Nephron (organoid): ENCODE measurements at regions not wholly inside any gene's neighbourhood (a gene's known extent, or its start where the extent isn't known, plus 50 kb on each side); places are given as distances from the start of the nearest gene placed in this dataset.
"Not testable (repeated sequence)": the region's sequence is repeated elsewhere in the genome, so short reads cannot be mapped to it uniquely, and the experiment has no call there.

ENCODE experiments used
- H3K27ac Mint-ChIP-seq, 3 experiments: 2 replicates each; pipeline ENCODE4 v1.8.0; 2020; ENCODE audit warnings: mixed read lengths in 3 of 3, mild to moderate bottlenecking in 2 of 3, moderate library complexity in 1 of 3
- H3K27me3 Mint-ChIP-seq: 2 replicates; pipeline ENCODE4 v1.8.0; 2021; ENCODE audit warnings: low read depth, mild to moderate bottlenecking, moderate library complexity, mixed read lengths
- H3K36me3 Mint-ChIP-seq: 2 replicates; pipeline ENCODE4 v1.8.0; 2020; ENCODE audit warnings: low read depth, mixed read lengths
- H3K4me1 Mint-ChIP-seq: 2 replicates; pipeline ENCODE4 v1.8.0; 2020; ENCODE audit warnings: mixed read lengths
- H3K4me3 Mint-ChIP-seq, 3 experiments: 2 replicates each; pipeline ENCODE4 v1.8.0; 2020; ENCODE audit warnings: mild to moderate bottlenecking in 3 of 3, mixed read lengths in 3 of 3, moderate library complexity in 2 of 3
- H3K9me3 Mint-ChIP-seq: 2 replicates; pipeline ENCODE4 v1.8.0; 2020; ENCODE audit warnings: mixed read lengths
- TF ChIP-seq, protein P1 (sequence below), 3 experiments: fragments of 200-600 bp; sonication (generic); IDR thresholded peaks; one replicate each; pipeline ENCODE4 v1.5.0; 2021; ENCODE audit warnings: antibody characterized with exemption in 3 of 3; ENCODE audit not compliant: unreplicated experiment in 3 of 3

- H3K9me3 Mint-ChIP-seq: peaks cover 6% of the 10 kb centered on the region
- peak overlapping the region in 1 of 3 experiments; percentile 25 for H3K27ac Mint-ChIP-seq
- peaks cover 21% of the 10 kb centered on the region for H3K4me1 Mint-ChIP-seq
- H3K27me3 Mint-ChIP-seq: peaks cover 9% of the 10 kb centered on the region
- H3K4me3 Mint-ChIP-seq: no peak overlapping the region
- H3K36me3 Mint-ChIP-seq: no peaks in the 10 kb centered on the region
- TF ChIP-seq, protein P1, sequence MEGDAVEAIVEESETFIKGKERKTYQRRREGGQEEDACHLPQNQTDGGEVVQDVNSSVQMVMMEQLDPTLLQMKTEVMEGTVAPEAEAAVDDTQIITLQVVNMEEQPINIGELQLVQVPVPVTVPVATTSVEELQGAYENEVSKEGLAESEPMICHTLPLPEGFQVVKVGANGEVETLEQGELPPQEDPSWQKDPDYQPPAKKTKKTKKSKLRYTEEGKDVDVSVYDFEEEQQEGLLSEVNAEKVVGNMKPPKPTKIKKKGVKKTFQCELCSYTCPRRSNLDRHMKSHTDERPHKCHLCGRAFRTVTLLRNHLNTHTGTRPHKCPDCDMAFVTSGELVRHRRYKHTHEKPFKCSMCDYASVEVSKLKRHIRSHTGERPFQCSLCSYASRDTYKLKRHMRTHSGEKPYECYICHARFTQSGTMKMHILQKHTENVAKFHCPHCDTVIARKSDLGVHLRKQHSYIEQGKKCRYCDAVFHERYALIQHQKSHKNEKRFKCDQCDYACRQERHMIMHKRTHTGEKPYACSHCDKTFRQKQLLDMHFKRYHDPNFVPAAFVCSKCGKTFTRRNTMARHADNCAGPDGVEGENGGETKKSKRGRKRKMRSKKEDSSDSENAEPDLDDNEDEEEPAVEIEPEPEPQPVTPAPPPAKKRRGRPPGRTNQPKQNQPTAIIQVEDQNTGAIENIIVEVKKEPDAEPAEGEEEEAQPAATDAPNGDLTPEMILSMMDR (IDR thresholded peaks at IDR 0.05; ENCODE audit: unreplicated experiment in 3 of 3): no peak
These were observed 240.4 kb upstream of the SULF2 start for GRCh38 chr20:48025661-48026060.

GRCh38 chr20:48025051-48025515 lies 239.8 kb upstream of the SULF2 start:
- Mint-ChIP-seq H3K4me3 (no peak overlapping the region), H3K27me3 (peaks cover 9% of the 10 kb centered on the region), H3K4me1 (peaks cover 21% of the 10 kb centered on the region), H3K9me3 (peaks cover 6% of the 10 kb centered on the region), H3K36me3 (no peaks in the 10 kb centered on the region), H3K27ac (peak overlapping the region; percentile 13 to 56 (median 54))
- TF ChIP-seq, protein P1 (IDR thresholded peaks at IDR 0.05; ENCODE audit: unreplicated experiment in 3 of 3): no peak

DNA sequence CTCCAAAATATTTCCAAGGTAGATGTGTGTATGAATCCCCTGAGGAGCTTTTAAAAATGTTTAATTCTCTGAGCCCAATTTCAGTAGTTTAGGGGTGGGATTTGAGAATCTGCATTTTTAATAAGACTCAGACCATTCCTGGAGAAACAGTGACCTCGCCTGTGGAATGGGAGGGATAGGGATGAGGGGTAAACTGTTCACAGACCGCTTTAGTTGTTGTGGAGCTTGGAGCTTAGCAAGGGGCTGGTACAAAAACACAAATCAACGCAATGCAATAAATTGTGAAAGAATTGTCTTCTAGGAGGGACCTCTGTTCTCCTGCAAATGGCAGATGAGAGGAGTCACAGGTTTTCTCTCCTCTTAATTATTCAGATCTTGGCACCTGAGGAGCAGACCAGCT lies 239.3 kb upstream of the SULF2 start:
- H3K27me3 Mint-ChIP-seq: peaks cover 9% of the 10 kb centered on the region
- H3K4me1 Mint-ChIP-seq: peaks cover 21% of the 10 kb centered on the region
- H3K27ac Mint-ChIP-seq: peak overlapping the region in 2 of 3 experiments; percentile 13 to 54
- peaks cover 6% of the 10 kb centered on the region for H3K9me3 Mint-ChIP-seq
- TF ChIP-seq, protein P1 (IDR thresholded peaks at IDR 0.05; ENCODE audit: unreplicated experiment in 3 of 3): no peak
- no peak overlapping the region for H3K4me3 Mint-ChIP-seq
- H3K36me3 Mint-ChIP-seq: no peaks in the 10 kb centered on the region

DNA sequence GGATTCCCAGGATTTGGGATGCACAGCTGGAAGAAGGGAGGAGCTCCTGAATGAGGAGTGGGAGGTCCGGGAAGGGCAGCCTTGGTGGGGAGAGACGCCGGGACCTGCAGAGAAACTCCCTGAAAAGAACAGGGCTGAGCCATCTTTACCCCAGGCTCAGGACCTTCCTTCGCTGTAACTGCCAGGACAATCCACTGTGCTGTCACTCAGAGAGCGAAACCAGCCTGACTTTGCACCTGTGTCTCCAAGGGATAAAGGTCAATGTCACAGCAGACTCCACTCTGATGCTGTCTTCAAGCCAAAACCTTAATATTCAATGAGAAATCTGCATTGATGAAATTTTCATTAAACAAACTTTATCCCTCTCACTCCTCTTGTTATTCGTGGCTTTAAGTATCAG lies 235.4 kb upstream of the SULF2 start:
- not testable (repeated sequence) for H3K27ac Mint-ChIP-seq, H3K27me3 Mint-ChIP-seq, H3K36me3 Mint-ChIP-seq, H3K9me3 Mint-ChIP-seq, H3K4me3 Mint-ChIP-seq
- peaks cover 35% of the 10 kb centered on the region for H3K4me1 Mint-ChIP-seq

- Mint-ChIP-seq H3K27ac (no peak overlapping the region), H3K27me3 (peaks cover 8% of the 10 kb centered on the region), H3K36me3 (no peaks in the 10 kb centered on the region), H3K9me3 (peaks cover 9% of the 10 kb centered on the region), H3K4me3 (no peak overlapping the region), H3K4me1 (peaks cover 39% of the 10 kb centered on the region)
- TF ChIP-seq, protein P1 (IDR thresholded peaks at IDR 0.05; ENCODE audit: unreplicated experiment in 3 of 3): no peak
These were observed 234.7 kb upstream of the SULF2 start for GRCh38 chr20:48019940-48020339.

DNA sequence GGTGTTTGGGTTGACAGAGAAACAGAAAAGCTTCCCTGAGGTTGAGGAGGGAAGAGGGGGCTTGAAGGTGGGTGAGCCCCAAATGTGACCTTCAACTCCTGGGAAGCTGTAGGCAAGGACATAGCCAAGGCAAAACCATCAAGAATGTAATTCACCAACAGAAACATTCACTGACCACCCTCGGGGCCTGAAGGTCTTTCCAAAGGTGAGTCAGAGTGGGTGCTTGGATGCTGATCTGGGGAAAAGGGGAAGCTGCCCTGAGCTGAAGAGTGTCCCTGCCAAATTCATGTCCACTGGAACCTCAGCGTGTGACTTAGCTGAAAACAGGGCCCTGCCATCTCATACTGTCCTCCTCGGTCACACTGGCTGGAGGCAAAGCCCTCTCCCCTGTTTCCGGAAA lies 234.2 kb upstream of the SULF2 start:
- H3K36me3 Mint-ChIP-seq: no peaks in the 10 kb centered on the region
- H3K27ac Mint-ChIP-seq: no peak overlapping the region
- TF ChIP-seq, protein P1 (IDR thresholded peaks at IDR 0.05; ENCODE audit: unreplicated experiment in 3 of 3): no peak
- H3K9me3 Mint-ChIP-seq: peaks cover 9% of the 10 kb centered on the region
- H3K4me3 Mint-ChIP-seq: no peak overlapping the region
- H3K27me3 Mint-ChIP-seq: peaks cover 8% of the 10 kb centered on the region
- peaks cover 36% of the 10 kb centered on the region for H3K4me1 Mint-ChIP-seq

DNA sequence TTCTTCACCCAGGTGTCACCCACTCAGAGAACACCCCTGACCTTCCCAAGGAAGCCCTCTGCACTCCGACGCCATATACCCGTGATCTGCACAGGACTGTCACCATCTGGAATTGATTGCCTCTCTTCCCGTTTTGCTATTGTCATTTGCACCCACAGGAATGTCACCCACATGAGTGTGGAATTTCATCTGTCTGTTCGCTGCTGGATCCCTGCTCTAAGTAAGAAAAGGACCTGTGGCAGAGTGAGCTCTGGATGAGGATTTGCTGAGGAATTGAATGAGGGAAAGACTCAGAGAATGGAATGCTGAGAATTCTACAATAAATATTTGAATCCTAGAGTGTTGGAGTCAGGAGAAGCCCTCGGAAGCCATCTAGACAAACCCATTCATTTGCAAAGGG lies 233.6 kb upstream of the SULF2 start:
- H3K36me3 Mint-ChIP-seq, H3K4me3 Mint-ChIP-seq, H3K9me3 Mint-ChIP-seq: not testable (repeated sequence)
- H3K27me3 Mint-ChIP-seq: peaks cover 11% of the 10 kb centered on the region
- H3K27ac Mint-ChIP-seq: peak overlapping the region in 2 of 3 experiments; percentile 40 to 44
- peaks cover 32% of the 10 kb centered on the region for H3K4me1 Mint-ChIP-seq
